ENCODE measurements at regions not wholly inside any gene's neighbourhood (a gene's known extent, or its start where the extent isn't known, plus 50 kb on each side); places are given as distances from the start of the nearest gene placed in this dataset.

- Histone ChIP-seq H3K9me3 (ENCODE audit: control insufficient read depth in 1 of 2, low read length in 2 of 2) (no peaks in the 10 kb centered on the region), H3K36me3 (ENCODE audit: insufficient read depth, low read length) (no peaks in the 10 kb centered on the region), H3K4me3 (ENCODE audit: low read length in 2 of 2) (no peak overlapping the region), H3K4me1 (ENCODE audit: insufficient read depth, low read length) (no peaks in the 10 kb centered on the region), H3K27ac (ENCODE audit: low read depth, low read length) (no peak overlapping the region), H3K27me3 (ENCODE audit: insufficient read depth, low read length) (no peaks in the 10 kb centered on the region)
- peaks cover 0 to 1% (median 0%) of the 10 kb centered on the region in 8 donors for H3K9me3 Mint-ChIP-seq
- no peak for DNase-seq
- CTCF ChIA-PET (ENCODE audit: partially characterized antibody) = no interaction called here
- H3K27ac Mint-ChIP-seq = no peak overlapping the region
- intact Hi-C loops (cut with micrococcal nuclease) = no loop called here
- no peaks in the 10 kb centered on the region for H3K4me1 Mint-ChIP-seq
- peaks cover 2 to 3% of the 10 kb centered on the region in 2 donors for H3K27me3 Mint-ChIP-seq
- H3K36me3 Mint-ChIP-seq = no peaks in the 10 kb centered on the region
- POLR2A ChIA-PET (ENCODE audit: partially characterized antibody) = no interaction called here
- H3K4me3 Mint-ChIP-seq = no peak overlapping the region
Measured at GRCh38 chr10:2023687-2024086, 286.4 kb upstream of the ADARB2 start.

DNA sequence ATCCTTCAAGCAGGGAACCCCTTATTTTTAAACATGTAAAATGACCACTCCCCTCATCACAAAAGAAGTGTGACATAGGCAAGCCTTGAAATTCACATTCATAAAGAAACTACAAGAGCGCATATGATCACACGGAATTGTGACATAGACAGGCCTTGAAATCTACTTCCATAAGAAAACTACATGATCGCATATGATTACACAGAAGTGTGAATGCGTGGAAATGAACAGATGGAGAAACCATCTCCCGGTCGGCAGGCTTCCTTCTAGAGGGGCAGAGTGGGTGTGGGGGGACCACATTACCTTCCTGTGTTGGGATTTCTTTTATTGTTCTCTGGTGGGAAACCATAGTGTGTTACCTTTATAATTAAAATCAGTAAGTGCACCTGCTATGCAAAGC is 285.1 kb upstream of the ADARB2 start:
- Histone ChIP-seq H3K27me3 (ENCODE audit: insufficient read depth, low read length) (no peaks in the 10 kb centered on the region), H3K4me3 (ENCODE audit: low read length in 2 of 2) (no peak overlapping the region), H3K36me3 (ENCODE audit: insufficient read depth, low read length) (no peaks in the 10 kb centered on the region), H3K9me3 (ENCODE audit: control insufficient read depth in 1 of 2, low read length in 2 of 2) (no peaks in the 10 kb centered on the region), H3K27ac (ENCODE audit: low read depth, low read length) (no peak overlapping the region), H3K4me1 (ENCODE audit: insufficient read depth, low read length) (no peaks in the 10 kb centered on the region)
- no peaks in the 10 kb centered on the region for H3K36me3 Mint-ChIP-seq
- DNase-seq = no peak
- CTCF ChIA-PET (ENCODE audit: partially characterized antibody) = no interaction called here
- peaks cover 0 to 1% (median 0%) of the 10 kb centered on the region in 8 donors for H3K9me3 Mint-ChIP-seq
- H3K27ac Mint-ChIP-seq = no peak overlapping the region
- POLR2A ChIA-PET (ENCODE audit: partially characterized antibody) = no interaction called here
- H3K4me3 Mint-ChIP-seq = no peak overlapping the region
- intact Hi-C loops (cut with micrococcal nuclease) = no loop called here
- peaks cover 2 to 3% of the 10 kb centered on the region in 2 donors for H3K27me3 Mint-ChIP-seq
- H3K4me1 Mint-ChIP-seq = no peaks in the 10 kb centered on the region

DNA sequence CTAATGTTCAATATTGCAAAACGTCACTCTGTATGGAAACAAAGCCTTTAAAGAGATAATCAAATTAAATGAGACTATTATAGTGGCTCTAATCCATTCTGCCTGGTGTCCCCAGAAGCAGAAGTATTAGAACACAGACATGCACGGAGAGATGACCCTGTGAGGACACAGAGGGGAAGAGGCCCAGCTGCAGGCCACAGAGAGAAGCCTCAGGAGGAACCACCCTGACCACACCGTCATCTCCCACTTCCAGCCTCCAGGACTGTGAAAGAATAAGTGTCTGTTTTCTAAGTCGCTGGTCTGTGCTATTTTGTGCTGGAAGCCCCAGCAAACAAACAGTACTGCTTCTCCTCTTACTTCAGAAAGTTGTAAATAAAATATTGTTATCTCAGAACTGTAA is 283.5 kb upstream of the ADARB2 start:
- ChIA-PET CTCF (ENCODE audit: partially characterized antibody) (no interaction called here), POLR2A (ENCODE audit: partially characterized antibody) (no interaction called here)
- Histone ChIP-seq H3K36me3 (ENCODE audit: insufficient read depth, low read length) (no peaks in the 10 kb centered on the region), H3K4me3 (ENCODE audit: low read length in 2 of 2) (no peak overlapping the region), H3K27ac (ENCODE audit: low read depth, low read length) (no peak overlapping the region), H3K9me3 (ENCODE audit: control insufficient read depth in 1 of 2, low read length in 2 of 2) (no peaks in the 10 kb centered on the region), H3K27me3 (ENCODE audit: insufficient read depth, low read length) (no peaks in the 10 kb centered on the region), H3K4me1 (ENCODE audit: insufficient read depth, low read length) (no peaks in the 10 kb centered on the region)
- H3K27ac Mint-ChIP-seq = no peak overlapping the region
- DNase-seq = no peak
- intact Hi-C loops (cut with micrococcal nuclease) = no loop called here
- H3K36me3 Mint-ChIP-seq = no peaks in the 10 kb centered on the region
- no peaks in the 10 kb centered on the region for H3K4me1 Mint-ChIP-seq
- no peak overlapping the region for H3K4me3 Mint-ChIP-seq
- H3K9me3 Mint-ChIP-seq = peaks cover 0 to 1% (median 0%) of the 10 kb centered on the region in 8 donors
- peaks cover 2 to 3% of the 10 kb centered on the region in 2 donors for H3K27me3 Mint-ChIP-seq

DNA sequence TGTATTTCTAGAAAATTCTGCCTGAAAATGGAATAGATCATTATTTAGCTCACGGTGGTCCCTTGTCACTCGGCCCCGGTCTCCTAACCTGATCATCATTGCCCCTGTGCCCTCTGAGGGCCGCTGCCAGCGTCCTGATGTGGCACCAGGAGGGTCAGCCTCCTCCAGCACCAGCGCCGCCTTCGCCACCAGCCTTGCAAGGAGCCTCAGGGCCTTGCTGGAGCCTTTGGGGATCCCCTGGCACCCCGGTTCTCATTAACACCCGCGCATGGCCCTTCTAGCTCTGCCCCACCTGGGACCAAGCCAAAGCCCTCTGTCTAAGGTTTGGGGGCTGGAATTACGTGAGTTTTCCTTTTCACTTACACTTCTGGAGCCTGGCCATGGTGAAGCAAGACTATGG is 282.5 kb upstream of the ADARB2 start:
- ChIA-PET POLR2A (ENCODE audit: partially characterized antibody) (no interaction called here), CTCF (ENCODE audit: partially characterized antibody) (no interaction called here)
- no peak for DNase-seq
- Mint-ChIP-seq H3K36me3 (no peaks in the 10 kb centered on the region), H3K9me3 (peaks cover 0 to 1% (median 0%) of the 10 kb centered on the region in 8 donors), H3K27me3 (peaks cover 2 to 3% of the 10 kb centered on the region in 2 donors), H3K4me3 (no peak overlapping the region), H3K27ac (no peak overlapping the region), H3K4me1 (no peaks in the 10 kb centered on the region)
- H3K36me3 ChIP-seq (ENCODE audit: insufficient read depth, low read length) = no peaks in the 10 kb centered on the region
- H3K9me3 ChIP-seq (ENCODE audit: control insufficient read depth in 1 of 2, low read length in 2 of 2) = no peaks in the 10 kb centered on the region
- no peaks in the 10 kb centered on the region for H3K4me1 ChIP-seq (ENCODE audit: insufficient read depth, low read length)
- no peak overlapping the region for H3K4me3 ChIP-seq (ENCODE audit: low read length in 2 of 2)
- intact Hi-C loops (cut with micrococcal nuclease) = no loop called here
- H3K27ac ChIP-seq (ENCODE audit: low read depth, low read length) = no peak overlapping the region
- H3K27me3 ChIP-seq (ENCODE audit: insufficient read depth, low read length) = no peaks in the 10 kb centered on the region

GRCh38 chr10:2019281-2019680 is 282.0 kb upstream of the ADARB2 start:
- ChIA-PET POLR2A (ENCODE audit: partially characterized antibody) (no interaction called here), CTCF (ENCODE audit: partially characterized antibody) (interaction anchor here (0.7 kb wide), 1 partner anchor 215 kb away, joined by 3 read pairs; no protein-coding TSS in a partner anchor)
- Histone ChIP-seq H3K27me3 (ENCODE audit: insufficient read depth, low read length) (no peaks in the 10 kb centered on the region), H3K4me3 (ENCODE audit: low read length in 2 of 2) (no peak overlapping the region), H3K27ac (ENCODE audit: low read depth, low read length) (no peak overlapping the region), H3K9me3 (ENCODE audit: control insufficient read depth in 1 of 2, low read length in 2 of 2) (no peaks in the 10 kb centered on the region), H3K36me3 (ENCODE audit: insufficient read depth, low read length) (no peaks in the 10 kb centered on the region), H3K4me1 (ENCODE audit: insufficient read depth, low read length) (no peaks in the 10 kb centered on the region)
- Mint-ChIP-seq H3K9me3 (peaks cover 0 to 1% (median 0%) of the 10 kb centered on the region in 8 donors), H3K36me3 (no peaks in the 10 kb centered on the region), H3K27ac (no peak overlapping the region), H3K4me1 (no peaks in the 10 kb centered on the region), H3K4me3 (no peak overlapping the region), H3K27me3 (peaks cover 1 to 2% of the 10 kb centered on the region in 2 donors)
- intact Hi-C loops (cut with micrococcal nuclease) = no loop called here
- DNase-seq = no peak

GRCh38 chr10:2014541-2014940 is 277.2 kb upstream of the ADARB2 start:
- Histone ChIP-seq H3K27ac (ENCODE audit: low read depth, low read length) (no peak overlapping the region), H3K4me1 (ENCODE audit: insufficient read depth, low read length) (no peaks in the 10 kb centered on the region), H3K36me3 (ENCODE audit: insufficient read depth, low read length) (no peaks in the 10 kb centered on the region), H3K9me3 (ENCODE audit: control insufficient read depth in 1 of 2, low read length in 2 of 2) (no peaks in the 10 kb centered on the region), H3K27me3 (ENCODE audit: insufficient read depth, low read length) (no peaks in the 10 kb centered on the region), H3K4me3 (ENCODE audit: low read length in 2 of 2) (no peak overlapping the region)
- H3K27me3 Mint-ChIP-seq = no peaks in the 10 kb centered on the region
- ChIA-PET CTCF (ENCODE audit: partially characterized antibody) (no interaction called here), POLR2A (ENCODE audit: partially characterized antibody) (no interaction called here)
- no peaks in the 10 kb centered on the region for H3K9me3 Mint-ChIP-seq
- no peak overlapping the region for H3K4me3 Mint-ChIP-seq
- H3K27ac Mint-ChIP-seq = no peak overlapping the region
- intact Hi-C loops (cut with micrococcal nuclease) = no loop called here
- no peaks in the 10 kb centered on the region for H3K4me1 Mint-ChIP-seq
- DNase-seq = no peak
- H3K36me3 Mint-ChIP-seq = no peaks in the 10 kb centered on the region

GRCh38 chr10:2012209-2012608 is 274.9 kb upstream of the ADARB2 start:
- no peak for DNase-seq
- Mint-ChIP-seq H3K36me3 (no peaks in the 10 kb centered on the region), H3K27ac (no peak overlapping the region), H3K4me3 (no peak overlapping the region), H3K9me3 (peaks cover 0 to 3% (median 0%) of the 10 kb centered on the region in 8 donors), H3K27me3 (no peaks in the 10 kb centered on the region), H3K4me1 (no peaks in the 10 kb centered on the region)
- H3K27me3 ChIP-seq (ENCODE audit: insufficient read depth, low read length) = no peaks in the 10 kb centered on the region
- H3K36me3 ChIP-seq (ENCODE audit: insufficient read depth, low read length) = no peaks in the 10 kb centered on the region
- intact Hi-C loops (cut with micrococcal nuclease) = no loop called here
- no peaks in the 10 kb centered on the region for H3K9me3 ChIP-seq (ENCODE audit: control insufficient read depth in 1 of 2, low read length in 2 of 2)
- no peak overlapping the region for H3K27ac ChIP-seq (ENCODE audit: low read depth, low read length)
- no peak overlapping the region for H3K4me3 ChIP-seq (ENCODE audit: low read length in 2 of 2)
- H3K4me1 ChIP-seq (ENCODE audit: insufficient read depth, low read length) = no peaks in the 10 kb centered on the region
- CTCF ChIA-PET (ENCODE audit: partially characterized antibody) = no interaction called here
- POLR2A ChIA-PET (ENCODE audit: partially characterized antibody) = no interaction called here

GRCh38 chr10:2011106-2011716 is 273.9 kb upstream of the ADARB2 start:
- H3K9me3 Mint-ChIP-seq = peaks cover 0 to 3% (median 0%) of the 10 kb centered on the region in 8 donors
- no peak overlapping the region for H3K4me3 ChIP-seq (ENCODE audit: low read length in 2 of 2)
- DNase-seq = no peak
- no peak overlapping the region for H3K27ac Mint-ChIP-seq
- ChIA-PET POLR2A (ENCODE audit: partially characterized antibody) (no interaction called here), CTCF (ENCODE audit: partially characterized antibody) (no interaction called here)
- no peaks in the 10 kb centered on the region for H3K27me3 ChIP-seq (ENCODE audit: insufficient read depth, low read length)
- peaks cover 1 to 4% of the 10 kb centered on the region in 2 donors for H3K27me3 Mint-ChIP-seq
- no peaks in the 10 kb centered on the region for H3K36me3 ChIP-seq (ENCODE audit: insufficient read depth, low read length)
- intact Hi-C loops (cut with micrococcal nuclease) = no loop called here
- H3K9me3 ChIP-seq (ENCODE audit: control insufficient read depth in 1 of 2, low read length in 2 of 2) = no peaks in the 10 kb centered on the region
- no peaks in the 10 kb centered on the region for H3K4me1 Mint-ChIP-seq
- no peaks in the 10 kb centered on the region for H3K4me1 ChIP-seq (ENCODE audit: insufficient read depth, low read length)
- H3K36me3 Mint-ChIP-seq = no peaks in the 10 kb centered on the region
- H3K27ac ChIP-seq (ENCODE audit: low read depth, low read length) = no peak overlapping the region
- H3K4me3 Mint-ChIP-seq = no peak overlapping the region
